ENCODE measurements at regions not wholly inside any gene's neighbourhood (a gene's known extent, or its start where the extent isn't known, plus 50 kb on each side); places are given as distances from the start of the nearest gene placed in this dataset.
"Not testable (repeated sequence)": the region's sequence is repeated elsewhere in the genome, so short reads cannot be mapped to it uniquely, and the experiment has no call there.

GRCh38 chr16:72729552-72729951 lies 318.4 kb downstream of the ZFHX3 start:
- not testable (repeated sequence) for DNase-seq

- DNase-seq = no peak
Observed at GRCh38 chr16:72728516-72728915, 319.4 kb downstream of the ZFHX3 start.

GRCh38 chr16:72727565-72727964 lies 320.4 kb downstream of the ZFHX3 start:
- no peak for DNase-seq

- no peak for DNase-seq
Observed at GRCh38 chr16:72725643-72726042, 322.3 kb downstream of the ZFHX3 start.

GRCh38 chr16:72723781-72724180 lies 324.1 kb downstream of the ZFHX3 start:
- DNase-seq = no peak

GRCh38 chr16:72722552-72722951 lies 325.4 kb downstream of the ZFHX3 start:
- DNase-seq = no peak

- no peak for DNase-seq
Observed at GRCh38 chr16:72721981-72722380, 325.9 kb downstream of the ZFHX3 start.

GRCh38 chr16:72715267-72715666 lies 332.7 kb downstream of the ZFHX3 start:
- DNase-seq = no peak

- DNase-seq = no peak
Observed at GRCh38 chr16:72711823-72712222, 336.1 kb downstream of the ZFHX3 start.

GRCh38 chr16:72705801-72706200 lies 342.1 kb downstream of the ZFHX3 start:
- DNase-seq = no peak

- no peak for DNase-seq
Observed at GRCh38 chr16:72704746-72705372, 343.1 kb downstream of the ZFHX3 start.

GRCh38 chr16:72689851-72690250 lies 358.1 kb downstream of the ZFHX3 start:
- DNase-seq = no peak

- DNase-seq = no peak
Observed at GRCh38 chr16:72680732-72681131, 367.2 kb downstream of the ZFHX3 start.

GRCh38 chr16:72679856-72680255 lies 368.1 kb downstream of the ZFHX3 start:
- no peak for DNase-seq

- no peak for DNase-seq
Observed at GRCh38 chr16:72677662-72678447, 370.1 kb downstream of the ZFHX3 start.

- DNase-seq = peak in 1 of 2 experiments; percentile 22
Observed at GRCh38 chr16:72673118-72673517, 374.8 kb downstream of the ZFHX3 start.

- no peak for DNase-seq
Observed at GRCh38 chr16:72666267-72666666, 381.7 kb downstream of the ZFHX3 start.

GRCh38 chr16:72665701-72666100 lies 382.2 kb downstream of the ZFHX3 start:
- DNase-seq = no peak

GRCh38 chr16:72664509-72665408 lies 383.2 kb downstream of the ZFHX3 start:
- DNase-seq = peak; percentile 92 to 96

- DNase-seq = no peak
Observed at GRCh38 chr16:72664056-72664508, 383.8 kb downstream of the ZFHX3 start.

- no peak for DNase-seq
Observed at GRCh38 chr16:72658888-72659717, 388.8 kb downstream of the ZFHX3 start.

GRCh38 chr16:72657791-72658190 lies 390.1 kb downstream of the ZFHX3 start:
- DNase-seq = no peak

Measured in SW 1271 (cell line).